GM21447 (cell line): ENCODE measurements at regions not wholly inside any gene's neighbourhood (a gene's known extent, or its start where the extent isn't known, plus 50 kb on each side); places are given as distances from the start of the nearest gene placed in this dataset.

Experiments
- ATAC-seq: cut with Tn5 transposase; IDR thresholded peaks from one replicate; pipeline ENCODE4 v1.9.1; 2021; ENCODE audit not compliant: unreplicated experiment

DNA sequence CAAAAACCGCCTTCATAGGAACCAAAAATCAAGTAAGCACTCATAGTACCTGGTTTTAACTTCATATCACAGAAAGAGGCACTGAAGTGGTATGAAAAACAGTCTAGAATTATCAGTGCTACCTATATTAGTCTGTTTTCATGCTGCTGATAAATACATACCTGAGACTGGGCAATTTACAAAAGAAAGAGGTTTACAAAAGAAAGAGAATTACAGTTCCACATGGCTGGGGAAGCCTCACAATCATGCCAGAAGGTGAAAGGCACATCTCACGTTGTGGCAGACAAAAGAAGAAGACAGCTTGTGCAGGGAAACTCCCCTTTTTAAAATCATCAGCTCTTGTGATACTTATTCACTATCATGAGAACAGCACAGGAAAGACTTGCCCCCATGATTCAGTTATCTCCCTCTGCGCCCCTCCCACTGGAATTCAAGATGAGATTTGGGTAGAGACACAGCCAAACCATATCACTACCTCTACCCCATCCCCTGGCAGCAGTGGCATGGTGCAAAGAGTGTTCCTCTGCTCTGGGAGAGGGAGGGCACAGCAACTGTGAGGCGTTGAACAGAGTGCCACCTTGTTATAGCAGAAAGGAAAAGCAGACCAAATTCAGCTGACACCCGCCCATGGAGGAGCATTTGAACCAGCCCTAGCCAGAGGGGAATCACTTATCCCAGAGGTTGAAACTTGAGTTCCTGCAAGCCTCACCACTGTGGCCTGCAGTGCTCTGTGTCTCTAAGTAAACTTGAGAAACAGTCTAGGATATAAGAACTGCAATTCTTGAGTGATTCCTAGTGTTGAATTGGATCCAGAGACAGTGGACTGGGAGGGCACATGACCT lies 61.9 kb upstream of the PTPRZ1 start:
- no peak for ATAC-seq

DNA sequence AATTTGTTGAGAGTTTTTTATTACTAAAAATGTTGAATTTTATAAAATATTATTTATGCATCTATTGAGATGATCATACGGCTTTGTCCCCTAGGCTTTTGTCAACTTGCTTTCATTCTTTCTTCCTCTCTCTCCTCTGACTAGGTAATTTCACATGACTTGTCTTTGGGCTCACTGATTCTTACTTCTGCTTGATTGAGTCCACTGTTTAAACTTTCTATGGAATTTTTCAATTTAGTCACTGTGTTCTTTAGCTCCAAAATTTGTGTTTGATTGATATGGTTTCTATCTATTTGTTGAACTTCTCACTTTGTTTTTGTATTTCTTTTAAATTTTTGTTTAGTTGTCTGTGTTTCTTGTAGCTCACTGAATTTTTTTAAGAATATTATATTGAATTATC lies 65.9 kb upstream of the PTPRZ1 start:
- ATAC-seq: no peak

DNA sequence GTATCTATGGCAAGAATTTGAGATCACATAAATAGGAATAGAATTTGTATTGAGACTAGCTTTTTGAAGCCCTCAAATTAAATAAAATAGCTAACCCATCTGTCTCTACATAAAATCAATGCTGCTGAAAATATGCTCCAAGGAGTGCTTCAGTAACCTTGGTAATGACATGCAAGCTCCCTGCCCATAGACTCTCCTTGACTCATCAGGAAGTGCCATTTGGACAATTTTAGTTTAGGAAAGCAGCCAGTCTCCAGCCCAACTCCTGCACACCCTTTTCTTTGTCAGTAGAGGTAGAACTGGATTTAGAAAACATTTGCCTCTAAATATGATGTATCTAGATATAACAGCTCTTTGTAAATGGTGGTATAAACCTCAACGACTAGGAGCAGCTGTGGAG lies 69.9 kb upstream of the PTPRZ1 start:
- no peak for ATAC-seq

DNA sequence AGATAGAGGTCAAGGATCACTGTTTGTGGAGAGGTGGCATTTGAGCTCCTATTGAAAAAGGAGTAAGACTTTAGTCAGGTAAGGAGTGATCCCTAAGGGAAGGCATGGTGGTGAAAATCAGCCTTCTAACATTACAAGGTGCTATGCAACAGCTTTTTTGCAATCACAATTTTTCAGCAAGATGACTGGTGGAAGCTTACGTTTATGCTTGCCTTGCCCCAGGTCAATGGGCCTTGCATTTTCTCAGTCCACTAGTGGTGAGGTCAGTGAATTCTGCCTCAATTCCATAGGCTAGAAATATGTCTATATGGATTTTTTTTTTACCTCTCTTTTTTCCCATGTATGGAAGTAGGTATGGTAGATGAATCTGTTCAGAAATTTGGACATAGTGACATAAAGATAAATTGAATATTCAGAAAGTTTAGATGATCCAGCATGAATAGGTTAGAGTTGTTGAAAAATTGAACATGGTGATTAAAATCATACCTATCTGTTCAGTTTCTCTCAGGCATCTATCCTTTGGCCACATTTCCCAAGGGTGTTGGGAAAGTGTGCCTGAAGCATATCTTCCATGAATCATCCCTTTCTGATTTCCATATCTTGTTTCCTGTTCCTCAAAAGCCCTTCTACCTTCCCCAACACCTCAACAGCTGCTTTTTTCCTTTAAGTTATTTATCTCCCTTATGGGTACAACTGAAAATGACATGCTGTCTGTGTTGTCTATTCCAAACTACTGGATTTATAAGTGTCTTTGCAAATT lies 71.9 kb upstream of the PTPRZ1 start:
- ATAC-seq: no peak

DNA sequence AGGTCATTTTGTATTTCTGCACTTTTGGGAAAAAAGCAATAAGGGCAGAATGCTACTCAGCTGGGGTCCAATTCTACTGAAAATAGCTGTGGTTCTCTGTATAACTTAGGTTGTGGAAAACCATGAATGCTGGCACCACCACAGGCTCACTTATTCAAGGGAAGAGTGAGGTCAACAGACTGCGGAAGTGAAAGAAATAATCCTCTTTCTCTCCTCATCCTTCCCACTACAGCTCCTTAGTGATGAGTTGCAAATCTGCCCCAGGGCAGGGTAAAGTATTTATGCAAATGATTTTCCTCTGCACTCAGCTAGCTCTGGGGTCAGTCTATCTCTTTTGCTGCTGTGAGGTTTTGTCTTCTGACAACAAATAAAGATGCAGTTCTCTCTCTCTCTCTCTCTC lies 74.1 kb upstream of the PTPRZ1 start:
- ATAC-seq: no peak

DNA sequence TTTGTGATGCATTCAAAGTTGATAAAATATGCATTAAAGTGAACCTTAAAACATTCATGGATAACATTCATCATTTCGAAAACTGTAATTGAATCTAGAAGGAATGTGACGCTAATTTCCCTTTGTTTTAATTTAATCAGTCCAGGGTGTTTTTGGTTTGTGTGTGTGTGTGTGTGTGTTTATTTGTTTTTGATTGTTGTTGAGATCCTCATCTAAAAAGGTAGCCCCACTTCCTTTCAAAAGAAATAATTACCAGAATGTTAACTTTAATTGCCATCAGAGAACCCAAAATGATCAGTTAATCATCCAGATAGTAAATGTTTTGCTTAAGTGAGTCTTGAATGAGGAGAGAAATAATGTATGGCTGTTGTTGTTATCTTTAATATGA lies 74.5 kb upstream of the PTPRZ1 start:
- no peak for ATAC-seq

DNA sequence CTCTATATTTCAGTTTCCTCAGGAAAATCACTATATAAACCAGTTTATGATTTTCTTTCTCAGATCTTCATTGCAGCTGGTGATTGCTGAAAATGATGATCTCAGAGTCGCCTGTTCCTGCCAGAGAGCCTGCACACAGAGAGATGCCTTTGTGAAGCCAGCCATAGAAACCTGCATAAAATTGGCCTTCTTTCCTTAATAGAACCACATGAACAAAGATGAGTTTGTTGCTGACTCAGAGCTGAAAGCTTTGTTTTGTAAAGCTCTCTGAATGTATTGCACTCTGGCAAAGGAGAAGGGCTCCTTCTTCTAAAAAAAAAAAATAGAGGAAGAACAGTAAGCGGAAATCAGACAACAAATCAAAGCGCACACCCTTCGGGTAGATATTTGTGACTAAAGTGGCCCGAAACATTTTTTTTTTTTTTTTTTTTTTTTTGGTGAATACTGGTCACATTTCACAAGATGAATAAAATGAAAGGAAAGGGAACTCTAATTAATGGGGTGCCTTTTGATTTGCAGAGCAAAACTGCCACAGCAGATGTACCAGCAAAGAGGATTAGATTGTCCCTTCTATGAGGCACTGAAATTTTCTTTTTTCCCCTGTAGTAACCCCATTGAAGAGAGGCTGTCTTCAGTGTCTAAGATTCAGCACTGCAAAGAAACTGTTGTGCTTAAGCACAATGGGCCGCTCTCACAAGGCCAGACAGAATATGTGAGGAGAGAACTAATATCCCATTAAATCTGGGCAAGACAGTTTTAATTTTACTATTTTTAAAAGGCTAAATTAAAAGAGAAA lies 75.1 kb upstream of the PTPRZ1 start:
- ATAC-seq: no peak

DNA sequence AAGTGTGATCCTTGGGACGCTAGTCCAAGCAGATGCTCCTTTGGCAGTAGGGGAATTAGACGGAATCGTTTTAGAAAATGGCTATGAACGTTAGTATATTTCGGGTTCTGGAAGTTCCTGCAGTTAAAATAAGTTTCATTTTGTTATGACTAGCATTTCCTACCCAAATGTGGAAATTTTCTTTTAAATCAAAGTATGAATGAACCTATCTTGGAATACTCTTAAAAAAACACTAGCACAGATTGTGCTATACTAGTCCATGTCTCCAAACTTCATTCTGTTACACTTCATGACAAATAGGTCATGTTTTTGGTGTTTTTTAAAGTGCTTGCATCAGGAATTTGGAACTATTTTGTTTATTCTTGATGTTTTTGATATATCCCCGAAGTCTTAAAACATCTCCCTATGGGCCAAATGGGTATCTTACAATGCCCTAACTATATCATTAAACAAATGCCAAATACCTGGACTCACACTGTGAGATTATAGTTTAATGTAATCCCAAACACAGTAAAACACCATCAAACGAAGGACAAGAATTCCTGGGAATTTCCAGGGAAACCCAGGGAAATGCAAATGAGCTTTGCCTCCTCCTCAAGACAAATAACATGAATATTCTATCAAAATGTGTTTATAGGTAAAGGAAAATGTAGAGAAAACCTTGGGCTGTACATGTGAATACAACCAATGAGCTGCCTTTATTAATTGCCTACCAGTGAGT lies 75.9 kb upstream of the PTPRZ1 start:
- no peak for ATAC-seq

DNA sequence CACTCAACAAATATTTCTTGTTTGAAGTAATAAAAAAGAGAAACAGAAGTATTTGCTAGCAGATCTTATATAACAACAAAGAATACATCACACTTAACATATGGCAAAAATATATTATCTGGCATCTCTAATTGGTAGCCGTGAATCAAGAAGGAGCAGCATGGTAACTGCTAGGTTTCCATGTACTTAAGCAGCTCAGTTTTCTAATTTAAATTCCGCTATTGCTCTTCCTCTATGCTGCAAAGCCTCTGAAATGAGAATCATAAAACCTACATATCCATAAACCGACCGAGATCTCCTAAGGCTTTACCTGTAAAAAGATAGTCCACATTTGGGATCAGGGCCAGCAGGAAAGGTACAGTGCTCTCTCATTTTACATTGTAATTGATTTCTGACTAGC lies 76.6 kb upstream of the PTPRZ1 start:
- no peak for ATAC-seq

DNA sequence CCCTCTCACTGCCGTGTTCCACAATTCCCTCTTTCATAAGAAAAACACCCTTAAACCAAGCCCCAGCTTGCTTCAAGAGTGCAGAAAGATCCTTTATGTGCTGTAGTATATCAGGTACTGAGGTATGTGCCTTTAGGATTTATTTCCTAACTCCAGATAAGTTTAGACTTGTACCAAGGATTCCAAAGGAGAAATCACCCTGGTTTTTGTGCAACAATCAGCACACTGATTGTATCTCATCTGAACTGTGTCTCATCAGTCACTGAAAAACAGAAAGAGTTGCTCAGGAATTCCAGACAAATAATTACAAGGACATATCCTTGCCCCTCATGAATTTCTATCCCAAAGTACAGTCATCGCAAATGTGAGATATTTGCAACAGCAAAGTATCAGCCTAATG lies 77.2 kb upstream of the PTPRZ1 start:
- ATAC-seq: no peak

DNA sequence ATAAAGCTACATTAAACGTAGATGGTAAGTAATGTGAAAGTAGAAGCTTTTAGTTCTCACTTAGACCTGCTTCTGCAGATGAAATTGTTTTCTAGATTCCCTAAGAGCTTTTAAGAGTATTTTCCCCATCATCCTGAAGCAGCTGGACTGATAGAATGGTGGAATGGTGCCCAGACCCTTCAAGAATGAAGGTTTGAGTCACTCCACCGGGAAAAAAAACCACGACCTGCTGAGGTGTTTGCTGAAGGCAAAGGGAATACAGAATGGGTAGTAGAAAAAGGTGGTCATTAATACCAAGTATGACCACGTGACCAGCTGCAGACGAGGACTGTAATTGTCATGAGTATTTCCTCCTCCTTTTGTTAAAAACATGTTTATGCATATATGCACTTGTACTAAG lies 79.2 kb upstream of the PTPRZ1 start:
- no peak for ATAC-seq

DNA sequence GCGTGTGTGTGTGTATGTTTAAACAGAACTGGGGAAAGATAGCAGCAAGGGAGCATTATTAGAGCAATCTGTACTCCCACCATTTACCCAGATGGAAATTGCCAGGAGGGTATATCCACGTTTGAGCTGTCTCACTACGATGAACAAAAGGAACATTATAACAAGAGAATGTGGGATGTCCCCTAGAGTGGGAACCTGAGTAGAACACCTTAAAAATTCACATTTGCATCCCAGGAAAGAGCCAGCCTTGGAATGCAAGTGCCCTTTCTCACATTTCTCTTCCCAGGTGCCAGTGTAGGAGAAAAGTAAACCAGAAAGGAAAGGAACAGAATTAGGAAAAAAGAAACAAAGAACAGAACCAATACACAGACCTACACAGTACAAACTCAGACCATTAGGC lies 95.3 kb upstream of the PTPRZ1 start:
- no peak for ATAC-seq

DNA sequence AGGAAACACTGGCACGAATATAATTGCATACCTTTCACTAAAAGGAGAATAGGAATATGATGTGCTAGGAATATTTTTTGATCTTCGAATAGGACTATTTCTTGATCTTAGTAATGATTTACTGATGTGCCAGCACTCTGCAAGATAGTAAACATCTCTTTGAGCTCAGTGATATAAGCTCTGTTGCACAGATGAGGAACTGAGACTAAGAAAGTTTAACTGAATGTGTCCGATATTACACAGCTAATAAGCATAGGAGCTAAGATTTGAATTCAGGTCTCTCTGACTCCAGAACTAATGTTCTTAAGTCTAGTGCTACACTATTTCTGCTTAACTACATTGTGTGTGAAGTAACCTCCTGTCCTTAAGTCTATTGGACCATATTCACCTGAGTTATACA lies 98.4 kb upstream of the PTPRZ1 start:
- ATAC-seq: no peak

DNA sequence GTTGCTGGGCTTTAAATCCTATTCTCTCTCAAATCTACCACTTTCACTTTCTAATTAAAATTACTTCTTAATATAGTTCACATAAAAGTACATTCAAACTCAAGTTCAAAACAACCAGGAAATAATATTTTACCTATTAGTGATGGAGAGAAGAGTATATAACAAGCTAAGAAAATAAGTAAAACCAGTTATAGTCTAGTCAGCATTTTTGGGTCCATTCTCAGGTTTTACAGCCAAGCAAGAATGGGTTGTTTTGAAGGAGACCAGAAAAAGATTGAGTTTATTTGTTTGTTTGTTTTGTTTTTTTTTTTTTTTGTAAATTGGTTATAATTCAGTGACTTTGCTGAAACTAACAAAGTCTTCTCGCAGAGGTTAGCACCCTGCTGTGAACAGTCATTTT lies 106.3 kb upstream of the PTPRZ1 start:
- no peak for ATAC-seq

DNA sequence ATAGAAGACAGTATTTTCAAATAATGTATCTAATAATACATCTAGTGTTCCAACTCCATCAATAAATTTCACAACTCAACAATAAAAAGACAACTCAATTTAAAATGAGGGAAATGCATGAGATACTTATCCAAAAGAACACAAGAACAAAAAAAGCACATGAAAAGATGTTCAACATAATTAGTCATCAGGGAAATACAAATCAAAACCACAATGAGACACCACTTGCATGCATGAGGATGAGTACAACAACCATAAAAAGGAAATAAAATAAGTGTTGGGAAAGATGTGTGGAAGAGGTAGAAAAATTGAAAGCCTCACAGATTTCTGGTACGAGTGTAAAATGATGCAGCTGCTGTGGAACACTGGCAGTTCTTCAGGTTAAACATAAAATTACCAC lies 111.6 kb upstream of the PTPRZ1 start:
- no peak for ATAC-seq

DNA sequence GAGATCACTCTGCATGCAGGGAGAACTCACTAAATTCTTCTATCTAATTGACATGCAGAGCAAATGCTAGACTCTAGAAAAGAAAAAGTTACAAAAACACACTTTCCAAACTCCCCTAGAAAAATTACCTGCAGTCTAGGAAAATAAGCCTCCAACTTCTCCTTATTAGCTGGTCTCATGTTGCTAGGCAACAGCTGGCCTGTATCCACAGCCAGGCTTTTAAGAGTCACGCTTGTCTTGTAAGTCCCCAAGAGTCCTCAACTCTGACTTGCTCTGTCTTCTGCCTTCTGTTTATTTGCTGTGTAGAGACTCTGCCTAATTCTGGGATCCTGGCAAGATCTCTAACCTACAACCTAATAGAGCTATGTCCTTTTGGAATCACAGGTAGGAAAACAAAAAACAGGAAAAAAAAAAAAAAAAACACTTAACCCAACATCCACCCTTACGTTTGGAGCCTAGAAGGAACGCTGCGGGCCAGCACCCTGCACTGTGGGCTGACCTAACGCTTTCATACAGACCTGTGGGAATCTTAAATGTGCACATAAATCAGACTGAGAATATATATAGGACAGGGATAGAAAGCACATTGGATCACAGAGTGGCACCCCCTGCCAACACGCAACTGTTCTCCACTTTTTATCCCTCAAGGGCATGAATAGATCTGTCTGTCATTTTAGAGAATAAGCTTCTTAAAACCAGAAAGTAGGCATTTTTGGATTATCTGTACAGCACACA lies 117.0 kb upstream of the PTPRZ1 start:
- no peak for ATAC-seq

DNA sequence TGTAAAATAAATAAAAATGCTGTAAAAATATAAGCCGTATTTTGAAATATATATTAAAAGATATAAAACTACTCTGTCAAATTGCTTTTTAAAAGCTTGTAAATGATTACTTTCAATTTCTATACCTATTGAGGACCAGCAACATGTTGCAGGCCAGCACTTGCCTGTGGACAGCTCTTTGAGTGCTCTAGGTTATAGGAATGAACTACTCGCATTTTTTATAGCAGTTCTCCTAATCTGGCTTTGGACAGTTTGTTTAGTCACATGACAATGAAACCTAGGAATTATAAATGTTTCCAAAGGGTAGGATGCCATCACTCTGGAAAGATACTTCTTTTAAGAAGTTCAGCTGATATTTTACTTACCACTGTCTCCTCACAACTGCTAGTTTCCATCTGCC lies 117.7 kb upstream of the PTPRZ1 start:
- no peak for ATAC-seq

DNA sequence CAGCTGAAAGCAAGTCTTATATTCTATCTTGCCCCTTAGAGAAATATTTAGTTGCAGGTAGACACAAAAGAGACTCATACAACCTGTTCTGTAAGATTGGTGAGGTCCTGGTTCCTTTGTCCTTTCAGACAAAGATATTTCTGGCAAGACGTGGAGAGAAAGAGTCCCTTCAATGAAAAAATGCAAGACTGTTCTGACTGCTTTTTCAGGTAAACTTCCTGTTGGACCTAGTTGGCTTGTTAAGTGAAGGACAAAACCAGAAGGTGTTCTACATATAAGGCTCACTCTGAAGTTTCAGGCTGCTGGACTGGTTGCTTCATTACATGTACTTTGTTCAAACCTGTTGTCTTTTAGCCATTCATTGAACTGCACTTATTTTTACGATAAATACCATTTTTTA lies 119.0 kb upstream of the PTPRZ1 start:
- no peak for ATAC-seq

DNA sequence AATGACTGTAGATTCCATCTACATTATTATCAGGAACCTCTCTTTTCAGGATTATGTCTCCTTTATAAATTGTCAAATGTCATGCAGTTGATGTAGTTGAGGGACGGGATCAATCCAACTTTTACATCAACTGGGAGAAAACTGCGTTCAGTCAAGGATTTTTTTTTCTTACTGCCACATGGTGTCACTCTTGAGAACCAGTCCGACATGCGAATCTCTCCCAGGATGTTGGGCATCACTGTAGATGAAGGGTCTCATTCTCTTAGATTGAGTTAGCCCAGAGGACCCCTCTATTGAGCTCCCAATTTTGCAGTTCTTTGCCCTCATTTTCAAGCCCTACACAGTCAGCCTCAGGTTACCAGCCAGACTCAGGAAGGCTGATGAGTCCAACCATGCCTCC lies 120.3 kb upstream of the PTPRZ1 start:
- no peak for ATAC-seq

DNA sequence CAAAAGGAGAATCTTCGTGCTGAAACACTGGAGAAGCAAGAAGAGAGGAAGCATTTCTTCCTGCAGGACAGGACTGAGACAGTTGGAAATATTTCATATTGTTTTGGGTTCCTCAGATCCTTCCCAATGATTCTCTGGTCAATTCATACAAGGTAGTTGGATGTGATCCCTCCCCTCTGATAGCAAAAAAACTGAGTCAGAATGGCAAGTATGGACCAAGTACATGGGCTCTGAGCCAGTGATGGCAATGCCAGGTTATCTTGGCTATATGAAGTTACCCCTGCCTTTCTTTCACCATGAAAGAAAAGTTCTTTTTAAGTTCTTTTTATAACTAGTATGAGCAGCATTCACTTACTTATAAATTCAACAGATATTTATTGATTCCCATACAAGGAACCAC lies 124.4 kb upstream of the PTPRZ1 start:
- no peak for ATAC-seq

DNA sequence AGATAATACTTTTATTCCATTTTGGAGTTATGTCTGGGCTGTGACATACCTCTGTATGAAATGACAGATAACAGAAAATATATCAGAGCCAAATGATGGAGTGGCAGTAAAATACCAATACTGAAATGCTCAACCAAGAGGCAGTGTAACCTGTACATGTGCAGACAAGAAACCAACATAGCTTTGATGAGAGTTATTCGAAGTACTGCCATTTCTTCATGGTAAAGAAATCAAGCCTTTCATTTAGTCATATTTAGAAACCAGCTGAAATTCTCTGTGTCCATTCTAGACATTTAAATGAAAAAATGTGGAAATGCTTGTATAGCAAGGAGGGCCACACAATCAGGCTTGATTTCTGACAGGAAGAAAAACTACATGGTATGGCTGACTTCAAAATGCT lies 127.1 kb upstream of the PTPRZ1 start:
- ATAC-seq: no peak
